ENCODE measurements at regions not wholly inside any gene's neighbourhood (a gene's known extent, or its start where the extent isn't known, plus 50 kb on each side); places are given as distances from the start of the nearest gene placed in this dataset.

DNA sequence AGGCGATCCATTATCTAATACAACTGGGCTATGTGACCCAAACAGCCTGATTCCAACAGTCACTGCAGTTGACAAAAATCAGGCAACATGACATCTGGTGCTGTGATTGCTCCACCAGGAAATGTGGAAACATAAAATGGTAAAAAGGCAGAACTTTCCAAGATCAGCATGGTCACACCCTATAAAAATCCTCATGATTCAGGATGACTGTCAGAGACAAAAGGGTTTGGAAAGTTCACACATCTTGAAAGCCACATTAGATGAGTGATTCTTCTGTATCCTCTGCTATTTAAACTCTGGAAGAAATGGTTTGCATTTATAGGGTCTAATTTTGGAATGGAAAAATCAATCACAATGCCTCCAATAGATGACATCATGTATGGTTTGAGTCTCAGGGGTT lies 662.6 kb upstream of the IGFBP3 start:
- DNase-seq (ENCODE audit: low read depth, low spot score) = no peak

DNA sequence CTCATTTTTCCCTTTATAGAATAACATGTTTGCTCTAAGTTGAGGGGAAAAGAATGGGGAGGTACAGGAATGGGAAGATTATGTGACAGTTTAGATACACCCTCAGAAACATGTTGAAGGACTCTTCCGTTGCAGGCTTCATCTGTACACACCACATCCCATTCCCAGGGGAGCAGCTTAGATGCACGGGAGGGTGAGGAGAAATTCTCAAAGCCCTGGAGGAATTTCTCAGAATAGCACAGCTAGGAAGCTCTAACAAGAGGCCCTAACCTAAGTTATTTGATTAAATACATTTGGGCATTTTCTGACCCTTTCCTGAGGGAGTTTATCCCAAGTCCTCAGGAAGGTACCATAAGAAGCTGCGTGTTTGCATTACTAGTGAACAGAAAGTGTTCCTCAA lies 660.2 kb upstream of the IGFBP3 start:
- DNase-seq (ENCODE audit: low read depth, low spot score) = no peak

DNA sequence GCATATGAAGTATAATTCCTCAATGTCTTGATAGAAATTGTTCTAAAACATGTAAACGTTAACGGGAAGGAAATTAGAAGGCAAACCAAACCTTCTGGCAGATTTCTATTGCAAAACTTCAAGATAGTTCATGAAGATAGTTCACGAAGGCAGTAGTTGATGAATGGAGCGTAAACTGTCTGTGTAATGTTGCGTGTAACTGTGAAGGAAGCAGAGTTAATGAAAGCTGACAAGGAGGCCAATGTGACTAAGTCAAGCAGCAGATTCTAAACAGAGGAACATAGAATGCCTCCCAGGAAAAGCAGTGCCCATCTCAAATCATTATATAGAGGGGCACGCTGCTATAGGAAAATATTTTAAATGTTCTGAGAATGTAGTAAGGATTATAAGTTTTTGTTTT lies 659.7 kb upstream of the IGFBP3 start:
- DNase-seq (ENCODE audit: low read depth, low spot score) = no peak

DNA sequence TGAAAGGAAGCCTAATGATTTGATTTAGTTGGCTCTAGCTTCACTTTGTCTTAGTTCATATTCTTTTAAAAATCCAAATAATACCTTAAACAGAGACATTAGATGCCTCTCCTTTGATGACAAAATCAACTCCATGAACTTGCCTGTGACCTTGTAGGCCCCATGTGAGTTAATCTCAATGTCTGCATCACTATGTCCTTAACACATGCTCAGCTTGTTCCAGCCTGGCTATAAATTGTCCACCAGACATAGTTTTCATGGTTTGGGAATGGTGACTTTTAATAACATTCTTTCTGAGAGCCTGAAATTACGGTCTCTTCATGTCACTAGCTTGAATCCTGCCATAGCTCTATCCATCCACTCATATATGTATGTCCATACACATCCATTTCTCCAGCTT lies 656.3 kb upstream of the IGFBP3 start:
- DNase-seq (ENCODE audit: low read depth, low spot score) = no peak

DNA sequence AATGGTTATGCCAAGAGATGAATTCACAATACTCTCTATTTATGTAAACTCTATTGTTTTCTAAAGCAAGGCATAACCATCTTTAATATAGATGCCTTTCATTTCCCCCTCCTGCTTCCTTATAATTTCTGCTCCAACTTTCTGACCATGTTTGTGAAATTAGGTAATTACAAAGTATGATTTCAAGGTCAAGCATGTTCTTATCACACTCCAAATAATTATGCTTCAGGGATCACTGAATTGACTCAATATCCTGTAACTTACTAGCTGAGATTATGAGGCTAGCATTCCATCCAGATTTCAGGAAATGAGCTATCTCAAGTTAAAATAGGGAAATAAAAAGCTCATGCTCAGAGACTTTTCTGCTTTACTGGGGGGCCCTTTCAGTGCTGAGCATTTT lies 655.9 kb upstream of the IGFBP3 start:
- no peak for DNase-seq (ENCODE audit: low read depth, low spot score)

DNA sequence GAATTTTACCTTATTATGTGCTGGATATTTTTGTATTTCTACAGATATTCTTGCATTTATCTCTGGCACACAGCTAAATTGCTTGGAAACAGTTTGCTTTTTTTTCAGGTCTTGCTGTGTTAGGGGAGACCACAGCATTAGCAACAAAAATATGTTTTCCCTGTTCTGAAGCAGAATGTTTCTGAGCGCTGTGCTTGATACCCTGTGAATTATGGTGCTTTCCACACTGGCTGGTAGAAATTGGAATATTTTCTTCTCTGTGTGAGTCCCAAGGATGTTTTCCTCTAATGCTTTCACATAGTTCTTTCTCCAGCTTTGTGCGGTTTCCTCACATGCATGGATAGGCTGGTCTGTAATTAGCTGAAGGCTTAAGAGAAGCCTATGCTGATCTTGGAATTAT lies 651.6 kb upstream of the IGFBP3 start:
- DNase-seq (ENCODE audit: low read depth, low spot score) = no peak

DNA sequence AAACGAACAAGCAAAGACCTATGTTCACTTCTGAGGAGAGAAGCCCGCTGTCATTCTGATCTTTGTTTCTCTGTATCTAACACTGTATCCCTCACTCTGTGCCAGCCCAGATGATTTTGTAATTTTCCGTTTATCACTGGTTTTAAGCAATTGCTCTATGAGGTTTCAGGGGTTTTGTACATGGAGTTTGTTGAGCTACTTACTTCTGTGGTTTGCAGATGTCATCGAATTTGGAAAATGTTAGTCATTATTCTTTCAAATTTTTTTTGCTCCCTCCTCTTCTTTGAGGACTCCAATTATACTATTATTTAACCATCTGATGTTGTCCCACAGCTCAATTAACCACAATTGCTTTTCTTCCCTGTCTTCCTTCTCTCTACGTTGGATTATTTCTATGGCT lies 650.9 kb upstream of the IGFBP3 start:
- DNase-seq (ENCODE audit: low read depth, low spot score) = no peak

DNA sequence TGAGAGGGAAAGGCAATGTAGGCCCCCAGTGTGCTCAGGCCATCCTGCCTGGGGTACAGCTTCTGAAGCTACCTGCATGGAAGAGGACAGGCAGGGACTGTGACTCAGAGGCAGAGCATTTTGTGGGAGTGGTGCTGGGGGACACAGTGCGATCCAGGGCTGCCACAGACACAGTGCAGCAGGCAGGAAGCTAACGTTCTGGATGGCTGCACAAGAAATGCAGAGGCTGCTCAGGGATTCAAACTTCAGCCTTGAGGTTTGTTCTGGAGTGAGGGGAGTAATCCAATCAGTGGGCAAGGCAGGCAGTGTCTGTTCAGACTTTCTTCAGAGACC lies 648.0 kb upstream of the IGFBP3 start:
- DNase-seq (ENCODE audit: low read depth, low spot score) = no peak

DNA sequence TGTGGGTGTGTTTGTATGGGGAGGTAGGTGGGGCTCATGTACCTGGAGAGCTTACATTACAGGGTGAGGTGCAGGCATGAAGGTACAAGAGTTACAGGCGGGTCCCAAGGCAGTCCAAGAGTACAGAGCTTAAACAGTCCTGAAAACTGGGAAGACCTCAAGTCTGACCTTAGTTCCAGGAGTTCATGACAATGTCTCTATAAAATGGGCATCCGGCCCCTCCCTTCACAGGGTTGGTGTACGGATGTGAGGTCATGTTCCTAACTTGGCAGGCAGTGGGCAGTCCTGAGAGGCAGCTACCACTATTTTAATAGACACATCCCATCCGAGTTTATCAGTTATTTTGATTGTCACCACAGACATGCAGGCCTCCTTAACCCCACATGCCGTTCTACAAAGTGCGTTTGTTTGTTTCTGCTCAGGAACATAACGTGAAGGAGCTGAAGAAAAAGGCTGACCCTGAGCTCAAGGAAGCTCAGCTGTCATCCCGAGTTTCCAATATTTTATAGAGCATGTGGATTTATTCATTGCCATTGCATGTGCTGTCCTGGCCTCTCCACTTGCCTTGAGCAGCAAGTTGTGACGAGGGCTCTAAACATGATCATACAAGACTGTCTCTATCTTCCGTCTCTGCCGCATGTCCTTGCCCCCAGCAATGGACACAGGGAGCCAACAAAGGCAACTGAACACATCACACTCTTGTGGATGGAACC lies 647.5 kb upstream of the IGFBP3 start:
- no peak for DNase-seq (ENCODE audit: low read depth, low spot score)

DNA sequence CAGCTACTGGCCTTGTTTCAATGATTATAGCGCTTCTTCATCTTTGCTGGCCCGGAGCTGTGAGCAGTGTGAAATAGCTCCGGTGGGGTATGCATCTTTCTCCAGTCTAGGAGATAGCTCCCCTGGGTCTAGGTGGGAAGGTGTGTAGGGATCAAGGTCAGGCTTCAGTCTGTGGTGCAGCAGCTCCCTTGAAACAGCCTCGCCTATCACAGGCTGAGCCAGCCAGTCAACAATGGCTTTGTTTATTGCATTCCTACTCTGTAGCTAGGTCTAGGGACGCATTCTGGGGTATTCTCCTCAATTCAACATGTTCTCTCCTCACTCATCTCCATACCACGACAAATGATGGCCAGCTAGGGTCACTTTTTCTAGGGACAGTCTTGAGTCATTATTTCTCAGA lies 646.8 kb upstream of the IGFBP3 start:
- DNase-seq (ENCODE audit: low read depth, low spot score) = no peak

DNA sequence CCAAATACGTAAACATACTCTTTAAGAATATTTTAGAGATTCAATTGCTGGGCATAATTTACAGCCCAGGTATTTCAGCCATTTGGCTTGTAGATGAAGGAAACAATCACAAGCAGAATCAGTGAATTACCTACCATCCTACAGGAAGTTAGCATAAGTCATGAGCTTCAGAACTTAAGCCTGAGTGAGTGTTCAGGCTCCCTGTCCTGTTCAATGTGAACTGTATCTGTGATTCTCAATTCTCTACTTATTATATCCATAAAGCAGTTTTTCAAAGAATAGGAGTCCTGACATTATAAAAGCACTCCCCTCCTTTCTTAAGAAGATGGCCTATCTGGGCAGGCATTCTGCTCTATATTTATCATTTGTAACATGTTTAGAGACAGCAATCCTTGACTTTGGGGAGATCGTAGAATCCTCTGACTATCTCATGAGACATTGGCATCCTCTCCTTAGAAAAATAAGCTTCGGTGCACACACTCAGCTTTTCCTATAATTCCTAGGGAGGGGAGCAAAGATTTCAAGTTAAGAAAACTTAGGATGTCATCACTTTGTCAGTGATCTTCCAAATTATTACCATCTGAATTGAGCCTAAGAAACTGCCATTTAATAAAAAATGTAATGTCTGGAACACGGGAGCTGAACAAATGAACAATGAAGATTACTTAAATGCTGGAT lies 645.2 kb upstream of the IGFBP3 start:
- DNase-seq (ENCODE audit: low read depth, low spot score) = no peak

DNA sequence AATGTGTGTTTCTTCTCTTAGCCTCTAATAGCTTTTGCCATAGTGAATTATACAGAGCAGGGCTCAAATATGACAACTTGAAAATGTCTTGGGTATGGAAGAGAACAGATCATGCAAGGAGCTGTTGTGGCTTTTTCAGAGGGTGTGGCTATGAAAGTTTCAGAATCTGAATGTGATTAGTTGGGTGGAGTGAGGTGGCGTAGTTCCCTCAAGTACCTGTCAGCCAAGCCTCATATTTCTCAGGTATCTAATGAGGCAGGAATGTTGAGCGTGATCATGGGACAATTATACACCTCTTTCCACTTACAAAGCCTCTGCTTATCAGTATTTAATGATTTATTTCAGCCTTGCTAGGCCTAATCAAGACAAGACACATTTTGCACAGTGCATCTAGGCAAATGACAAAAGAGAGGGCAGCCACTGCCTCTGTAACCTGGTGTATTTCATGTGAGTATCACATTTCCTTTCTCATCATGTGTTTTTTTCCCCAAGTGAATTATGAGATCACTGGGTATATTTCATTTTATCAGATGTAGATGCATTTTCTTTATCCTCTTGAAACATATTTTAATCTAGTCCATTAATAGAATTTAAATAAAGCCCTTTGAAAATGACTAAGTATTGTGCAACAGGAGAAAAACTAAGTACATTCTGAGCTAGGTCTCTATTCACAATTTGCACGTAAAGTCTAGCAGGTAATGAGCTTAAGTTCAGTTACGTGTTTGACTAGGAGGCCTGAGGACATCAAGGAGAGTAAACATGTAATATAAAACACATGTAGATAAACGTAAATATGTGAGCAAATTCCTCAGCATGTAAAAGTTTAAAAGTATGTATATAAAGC lies 644.4 kb upstream of the IGFBP3 start:
- DNase-seq (ENCODE audit: low read depth, low spot score) = no peak

DNA sequence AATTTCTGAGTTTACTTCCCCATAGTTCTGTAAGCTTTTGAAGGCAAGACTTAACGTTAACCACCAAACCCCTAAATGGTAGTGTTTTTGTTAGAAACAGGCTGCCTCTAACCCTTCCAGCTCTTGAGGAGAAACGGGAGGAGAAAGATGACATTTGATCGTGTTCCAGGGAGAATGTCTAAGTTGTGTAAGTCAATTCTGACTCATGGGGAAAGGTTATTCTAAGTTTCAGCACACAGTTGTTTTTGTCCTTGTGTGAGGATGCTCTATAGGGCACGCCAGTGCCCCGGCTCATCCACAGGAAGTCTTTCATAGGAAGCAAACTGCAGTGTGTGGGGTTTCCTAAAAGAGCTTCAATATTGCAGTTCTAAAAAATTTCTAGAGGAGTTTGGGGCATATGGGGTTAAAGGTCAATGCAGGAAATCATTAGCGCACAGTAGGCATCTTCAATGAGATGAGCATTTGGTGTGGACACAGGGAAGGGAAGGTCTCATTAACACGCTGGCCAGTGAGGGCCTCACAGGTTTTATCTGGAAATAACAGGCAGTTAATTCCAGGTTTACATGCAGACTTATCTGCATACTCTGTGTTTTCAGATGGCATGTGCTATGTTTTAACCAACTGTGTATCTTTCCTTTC lies 638.2 kb upstream of the IGFBP3 start:
- DNase-seq (ENCODE audit: low read depth, low spot score) = no peak

DNA sequence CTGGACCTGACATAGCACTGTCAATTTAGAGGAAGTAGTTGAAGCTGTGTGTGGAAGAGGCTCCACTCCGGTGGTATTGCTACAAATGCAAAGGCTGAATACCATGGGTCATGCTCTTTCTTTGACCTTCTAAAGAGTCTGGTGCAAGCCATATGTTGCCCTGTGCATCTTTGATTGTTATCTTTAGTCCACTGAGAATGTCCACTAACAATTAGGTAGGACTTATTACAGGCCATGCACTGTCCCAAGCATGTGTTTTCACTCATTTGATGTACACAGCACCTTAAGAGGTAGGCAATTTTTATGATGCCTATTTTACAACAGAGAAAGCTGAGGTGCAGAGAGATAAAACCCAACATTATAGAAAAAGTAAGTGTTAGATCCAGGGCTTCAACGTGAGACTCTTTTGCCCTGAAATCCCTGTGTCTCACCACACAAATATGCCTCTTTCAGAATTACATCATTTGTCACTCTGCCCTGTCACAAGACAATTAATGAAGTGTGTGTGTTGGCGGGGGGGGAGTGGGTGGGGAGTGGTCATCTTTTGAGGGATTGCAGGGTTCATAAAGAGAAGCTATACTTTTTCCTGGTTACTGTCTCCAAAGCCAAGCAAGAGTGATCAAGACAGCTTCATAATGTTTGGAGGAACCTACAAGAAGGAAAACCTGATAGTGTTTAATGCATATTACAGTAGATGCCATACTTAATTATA lies 637.6 kb upstream of the IGFBP3 start:
- DNase-seq (ENCODE audit: low read depth, low spot score) = no peak

DNA sequence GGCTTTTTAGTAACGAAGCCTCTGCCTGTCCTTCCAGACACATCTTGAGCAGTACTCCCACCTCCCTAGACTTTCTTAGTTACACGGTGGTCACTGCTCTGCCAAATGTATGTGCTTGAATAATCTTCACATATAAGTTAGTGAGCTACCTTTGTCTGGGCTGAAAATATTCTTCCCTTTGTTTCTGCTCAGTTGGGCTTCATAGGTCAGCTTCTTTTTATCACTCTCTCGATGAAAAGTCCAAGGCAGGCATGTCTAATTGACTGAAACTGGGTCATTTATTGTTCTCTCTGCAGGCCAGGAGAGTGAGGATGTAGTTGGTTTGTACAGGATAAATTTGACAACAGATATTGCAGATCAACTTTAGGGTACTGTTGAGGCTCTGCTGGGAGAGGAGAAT lies 636.7 kb upstream of the IGFBP3 start:
- no peak for DNase-seq (ENCODE audit: low read depth, low spot score)

DNA sequence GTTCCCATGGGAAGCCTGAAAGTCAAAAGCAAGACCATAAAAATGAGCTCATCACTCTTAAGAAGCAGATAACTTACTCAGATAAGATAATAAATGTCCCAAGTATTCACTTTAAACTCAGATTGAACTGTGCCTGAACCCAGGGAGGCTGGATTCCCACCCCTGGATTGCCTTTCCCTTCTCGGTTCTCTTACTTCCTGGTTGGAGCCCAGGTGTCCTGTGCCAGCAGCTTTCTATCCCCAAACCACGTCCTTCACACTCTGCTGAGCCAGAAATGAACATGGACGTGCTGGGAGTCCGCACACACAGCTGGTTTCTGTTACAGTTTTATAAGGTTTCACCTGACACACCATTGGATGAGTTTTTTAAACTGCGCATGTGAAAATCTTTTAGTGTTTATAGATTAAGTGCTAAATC lies 636.2 kb upstream of the IGFBP3 start:
- no peak for DNase-seq (ENCODE audit: low read depth, low spot score)

DNA sequence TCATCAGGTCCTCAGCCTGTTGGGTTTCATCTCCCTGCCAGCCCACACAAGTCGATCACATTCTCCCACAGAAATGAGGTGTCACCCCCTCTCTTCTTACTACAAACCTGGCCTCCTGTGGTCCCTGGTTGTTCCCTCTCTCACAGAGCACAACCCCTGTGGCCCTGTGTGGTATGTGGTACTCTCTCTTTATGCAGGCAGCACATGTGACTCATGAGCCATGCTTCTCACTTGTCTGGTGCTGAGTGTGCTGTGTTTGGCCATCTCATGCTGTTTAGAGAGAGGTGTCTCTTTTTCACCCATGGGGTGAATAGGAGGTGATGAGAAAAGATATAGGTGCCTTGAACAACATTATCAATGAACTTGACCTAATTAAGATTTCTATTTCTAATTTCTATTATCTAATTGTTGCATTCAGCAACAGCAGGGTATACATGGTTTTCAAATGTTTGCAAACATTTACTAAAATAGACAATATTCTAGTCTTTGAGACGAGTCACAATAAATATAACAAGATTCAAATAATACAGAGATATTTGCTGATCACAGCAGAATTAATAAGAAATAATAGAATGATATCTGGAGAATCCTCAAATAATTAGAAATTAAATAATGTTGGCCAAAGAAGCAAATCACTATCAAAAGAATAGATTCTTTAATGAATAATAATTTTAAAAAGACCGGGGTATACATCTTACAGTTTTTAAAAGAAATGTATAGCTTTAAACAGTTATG lies 633.8 kb upstream of the IGFBP3 start:
- DNase-seq (ENCODE audit: low read depth, low spot score) = no peak

DNA sequence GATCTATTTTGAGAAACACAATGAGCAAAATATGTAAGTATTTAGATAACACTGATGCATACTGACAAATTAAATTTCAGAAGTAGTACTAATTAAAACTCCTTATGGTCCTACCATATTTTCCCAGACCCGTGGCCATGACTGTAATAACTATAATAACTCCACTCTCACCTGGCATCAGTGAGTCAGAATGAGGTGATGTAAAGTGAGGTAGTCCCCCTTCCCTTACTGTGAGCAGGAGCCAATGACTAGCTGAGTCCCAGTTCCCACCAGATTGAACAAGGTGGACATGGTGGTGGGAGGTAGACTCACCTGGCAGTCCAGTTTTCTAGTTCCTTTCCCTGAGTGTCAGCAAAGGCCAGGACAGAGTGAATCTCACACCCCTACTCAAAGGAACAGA lies 630.5 kb upstream of the IGFBP3 start:
- DNase-seq (ENCODE audit: low read depth, low spot score) = no peak

DNA sequence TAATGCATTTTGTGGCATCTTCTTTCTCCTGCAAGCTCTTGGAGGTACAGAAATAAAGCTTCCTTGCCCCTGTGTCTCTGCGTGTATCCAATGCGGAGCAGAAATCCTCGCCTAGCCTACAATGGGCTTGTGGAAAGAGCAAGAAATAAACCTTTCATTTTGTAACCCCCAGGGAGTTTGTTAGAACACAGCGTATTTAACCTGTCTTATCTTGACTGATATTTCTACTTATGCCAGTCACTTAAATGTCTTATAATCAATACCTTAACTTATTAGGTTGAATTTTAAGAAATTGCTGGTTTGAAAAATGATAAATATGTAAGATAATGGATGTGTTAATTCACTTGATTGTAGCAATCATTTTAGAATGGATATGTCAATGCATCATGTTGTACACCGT lies 629.8 kb upstream of the IGFBP3 start:
- DNase-seq (ENCODE audit: low read depth, low spot score) = no peak

DNA sequence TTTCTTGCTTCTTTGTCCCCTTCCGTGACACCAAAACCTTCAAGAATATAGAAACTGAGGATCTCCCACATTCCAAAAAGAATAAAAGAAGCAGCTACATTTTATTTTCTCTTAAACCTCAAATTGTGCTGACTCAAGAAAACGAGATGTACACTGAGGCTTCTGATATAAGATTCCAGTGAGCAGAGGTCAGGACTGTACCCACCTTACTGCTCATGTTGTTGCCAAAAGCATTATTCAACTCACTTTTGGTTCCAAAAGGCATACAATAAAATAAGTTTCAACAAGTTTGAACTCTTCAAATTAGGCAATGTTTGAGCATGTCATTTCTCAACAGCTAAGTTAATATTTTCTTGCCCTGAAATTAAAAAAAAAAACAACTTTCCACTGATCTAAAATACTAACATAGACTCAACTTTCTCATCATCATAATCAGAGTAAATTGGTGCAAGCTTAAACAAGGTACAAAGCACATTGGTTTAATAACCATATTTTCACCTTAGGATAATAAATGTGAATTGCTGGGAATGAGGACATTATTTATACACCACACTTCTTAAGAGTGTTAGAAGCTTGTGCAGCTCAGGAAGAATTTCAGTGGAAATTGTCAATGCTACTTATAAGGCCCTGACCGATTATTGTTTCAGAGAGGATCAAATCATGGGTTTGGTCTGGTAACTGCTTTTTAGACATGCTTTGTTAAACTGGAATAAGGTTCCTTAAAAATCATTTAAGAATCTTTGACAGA lies 629.0 kb upstream of the IGFBP3 start:
- DNase-seq (ENCODE audit: low read depth, low spot score) = no peak
